HG03175 (cell line): ENCODE measurements at regions not wholly inside any gene's neighbourhood (a gene's known extent, or its start where the extent isn't known, plus 50 kb on each side); places are given as distances from the start of the nearest gene placed in this dataset.
"Not testable (repeated sequence)": the region's sequence is repeated elsewhere in the genome, so short reads cannot be mapped to it uniquely, and the experiment has no call there.

Experiments
- ATAC-seq: cut with Tn5 transposase; IDR thresholded peaks from one replicate; pipeline ENCODE4 v1.9.1; 2021; ENCODE audit warnings: mild to moderate bottlenecking, moderate library complexity; ENCODE audit not compliant: unreplicated experiment

GRCh38 chr3:70519026-70519425 is 206.6 kb upstream of the MDFIC2 start:
- no peak for ATAC-seq

- no peak for ATAC-seq
These were observed 205.9 kb upstream of the MDFIC2 start for GRCh38 chr3:70518356-70518755.

- ATAC-seq = no peak
These were observed 204.9 kb upstream of the MDFIC2 start for GRCh38 chr3:70517124-70517890.

GRCh38 chr3:70516076-70516475 is 203.6 kb upstream of the MDFIC2 start:
- no peak for ATAC-seq

- ATAC-seq = no peak
These were observed 195.0 kb upstream of the MDFIC2 start for GRCh38 chr3:70507486-70507885.

- no peak for ATAC-seq
These were observed 194.3 kb upstream of the MDFIC2 start for GRCh38 chr3:70506775-70507174.

GRCh38 chr3:70501561-70501960 is 189.1 kb upstream of the MDFIC2 start:
- no peak for ATAC-seq

- ATAC-seq = no peak
These were observed 176.4 kb upstream of the MDFIC2 start for GRCh38 chr3:70488816-70489215.

- ATAC-seq = no peak
These were observed 175.7 kb upstream of the MDFIC2 start for GRCh38 chr3:70488131-70488530.

GRCh38 chr3:70486414-70487017 is 174.1 kb upstream of the MDFIC2 start:
- ATAC-seq = no peak

GRCh38 chr3:70476174-70476573 is 163.7 kb upstream of the MDFIC2 start:
- no peak for ATAC-seq

- no peak for ATAC-seq
These were observed 159.3 kb upstream of the MDFIC2 start for GRCh38 chr3:70471464-70472342.

GRCh38 chr3:70466096-70466495 is 153.7 kb upstream of the MDFIC2 start:
- ATAC-seq = no peak

GRCh38 chr3:70464876-70465275 is 152.4 kb upstream of the MDFIC2 start:
- ATAC-seq = no peak

GRCh38 chr3:70464465-70464864 is 152.0 kb upstream of the MDFIC2 start:
- ATAC-seq = no peak

GRCh38 chr3:70450220-70450619 is 137.8 kb upstream of the MDFIC2 start:
- not testable (repeated sequence) for ATAC-seq

GRCh38 chr3:70435422-70435821 is 123.0 kb upstream of the MDFIC2 start:
- not testable (repeated sequence) for ATAC-seq

- no peak for ATAC-seq
These were observed 120.7 kb upstream of the MDFIC2 start for GRCh38 chr3:70433091-70433490.

- ATAC-seq = no peak
These were observed 119.5 kb upstream of the MDFIC2 start for GRCh38 chr3:70431911-70432310.

- ATAC-seq = no peak
These were observed 113.6 kb upstream of the MDFIC2 start for GRCh38 chr3:70426071-70426470.

- ATAC-seq = no peak
These were observed 109.1 kb upstream of the MDFIC2 start for GRCh38 chr3:70421506-70421905.

GRCh38 chr3:70409018-70409417 is 96.6 kb upstream of the MDFIC2 start:
- no peak for ATAC-seq
